ENCODE measurements at regions not wholly inside any gene's neighbourhood (a gene's known extent, or its start where the extent isn't known, plus 50 kb on each side); places are given as distances from the start of the nearest gene placed in this dataset.

GRCh38 chr2:223338016-223338415 lies 264.1 kb downstream of the SCG2 start:
- TF ChIP-seq ELK1 (IDR thresholded peaks at IDR 0.05; ENCODE audit: low read depth, low read length), result no peak
- TF ChIP-seq ZFP36 (IDR thresholded peaks at IDR 0.05; ENCODE audit: borderline replicate concordance, partially characterized antibody), result no peak
- no peak for TF ChIP-seq SMC3 (IDR thresholded peaks at IDR 0.05)
- no peak for TF ChIP-seq HOXA7 (CRISPR knock-in tag; IDR thresholded peaks at IDR 0.05)
- TF ChIP-seq EP300 (IDR thresholded peaks at IDR 0.05), result no peak

Measured in A549 (cell line).